Naive B cell (primary cell): ENCODE measurements at regions not wholly inside any gene's neighbourhood (a gene's known extent, or its start where the extent isn't known, plus 50 kb on each side); places are given as distances from the start of the nearest gene placed in this dataset.
"Not testable (repeated sequence)": the region's sequence is repeated elsewhere in the genome, so short reads cannot be mapped to it uniquely, and the experiment has no call there.

ENCODE experiments used
- ATAC-seq, 2 donors: fragments of 150-1000 bp; cut with Tn5 transposase; 2 replicates each; pipeline ENCODE4 v1.10.0; 2021; ENCODE audit warnings: low read depth in 2 of 2, mild to moderate bottlenecking in 2 of 2, moderate library complexity in 2 of 2
- DNase-seq: peaks from one replicate; pipeline ENCODE4 v3.0.0; 2022
- H3K27ac Mint-ChIP-seq, 6 donors: one replicate each; pipeline ENCODE4 v1.8.0; 2020 to 2022; ENCODE audit warnings: mild to moderate bottlenecking in 6 of 6, mixed read lengths in 6 of 6, moderate library complexity in 5 of 6, inconsistent platforms in 2 of 6
- H3K27me3 Mint-ChIP-seq, 3 donors: one replicate each; pipeline ENCODE4 v1.8.0; 2021 to 2022; ENCODE audit warnings: mixed read lengths in 3 of 3, mild to moderate bottlenecking in 1 of 3
- H3K36me3 Mint-ChIP-seq, 2 donors: one replicate each; pipeline ENCODE4 v1.8.0; 2020 to 2022; ENCODE audit warnings: mixed read lengths in 2 of 2, inconsistent platforms in 1 of 2, mild to moderate bottlenecking in 1 of 2
- H3K4me1 Mint-ChIP-seq, 3 donors: one replicate each; pipeline ENCODE4 v1.8.0; 2020 to 2022; ENCODE audit warnings: mixed read lengths in 3 of 3, inconsistent platforms in 1 of 3, mild to moderate bottlenecking in 1 of 3, moderate library complexity in 1 of 3
- H3K4me3 Mint-ChIP-seq, 8 donors: one replicate each; pipeline ENCODE4 v1.8.0; 2020 to 2022; ENCODE audit warnings: mild to moderate bottlenecking in 8 of 8, mixed read lengths in 8 of 8, moderate library complexity in 8 of 8, inconsistent platforms in 2 of 8
- H3K9me3 Mint-ChIP-seq, 7 donors: one replicate each; pipeline ENCODE4 v1.8.0; 2020 to 2022; ENCODE audit warnings: mixed read lengths in 7 of 7, mild to moderate bottlenecking in 5 of 7, inconsistent platforms in 2 of 7, moderate library complexity in 1 of 7

DNA sequence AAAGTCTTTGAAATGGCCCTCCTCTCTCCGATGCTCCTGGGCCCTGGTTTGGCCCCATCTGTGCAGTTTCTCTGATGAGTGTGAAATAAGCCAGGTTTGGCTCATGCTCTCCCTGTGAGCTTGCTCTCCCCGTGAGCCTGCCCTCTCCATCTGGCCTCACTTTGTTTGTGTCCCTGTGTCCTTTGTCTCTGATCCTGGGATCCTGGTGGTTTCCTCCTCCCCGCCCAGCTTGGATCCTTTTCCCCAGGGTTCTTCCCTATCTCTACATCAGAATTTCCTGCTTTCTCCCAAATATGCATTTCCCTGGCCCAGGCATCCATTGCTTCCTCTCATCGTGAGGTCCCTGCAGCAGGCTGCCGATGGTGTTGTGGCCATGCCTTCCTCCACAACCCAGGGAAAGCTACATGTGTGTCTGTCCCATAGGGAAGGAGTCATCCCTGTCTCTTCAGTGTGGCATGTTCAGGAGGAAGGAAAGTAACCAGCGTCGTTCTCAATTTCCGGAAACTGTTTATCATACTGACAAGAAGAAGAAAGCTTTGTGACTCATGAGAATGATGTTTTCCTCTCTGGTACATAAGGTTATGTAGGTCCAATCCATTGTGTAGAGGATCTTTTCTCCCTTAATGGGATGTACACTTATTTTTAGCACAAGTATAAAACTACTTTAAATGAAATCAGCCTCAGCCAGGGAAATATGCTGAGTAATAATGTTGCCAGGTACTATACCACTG, 956.6 kb downstream of the SPATA31A6 start:
- peak overlapping the region in 1 of 6 donors; percentile 88 for H3K27ac Mint-ChIP-seq
- DNase-seq, H3K4me1 Mint-ChIP-seq, H3K27me3 Mint-ChIP-seq, ATAC-seq, H3K9me3 Mint-ChIP-seq, H3K4me3 Mint-ChIP-seq, H3K36me3 Mint-ChIP-seq: not testable (repeated sequence)
